Ovary (tissue), 3 donors: ENCODE measurements at regions not wholly inside any gene's neighbourhood (a gene's known extent, or its start where the extent isn't known, plus 50 kb on each side); places are given as distances from the start of the nearest gene placed in this dataset.
"Not testable (repeated sequence)": the region's sequence is repeated elsewhere in the genome, so short reads cannot be mapped to it uniquely, and the experiment has no call there.

Experiments
- CTCF ChIP-seq, 3 donors: fragments of 450-650 bp in 2 of 3; fragments of 200-600 bp in 1 of 3; IDR thresholded peaks; one replicate each; pipeline versions ENCODE4 v1.5.1 to v1.8.0; 2016 to 2022; ENCODE audit warnings: antibody characterized with exemption in 3 of 3, mild to moderate bottlenecking in 1 of 3
- EP300 ChIP-seq: sonication (generic); formaldehyde crosslinking; IDR thresholded peaks from one replicate; pipeline ENCODE4 v1.6.1; 2017; ENCODE audit warnings: antibody characterized with exemption
- POLR2A ChIP-seq: fragments of 450-650 bp; IDR thresholded peaks from one replicate; pipeline ENCODE4 v1.6.1; 2017; ENCODE audit warnings: antibody characterized with exemption, mild to moderate bottlenecking, moderate library complexity
- donor health status: DM: no; HTN: no; CAD: no.

DNA sequence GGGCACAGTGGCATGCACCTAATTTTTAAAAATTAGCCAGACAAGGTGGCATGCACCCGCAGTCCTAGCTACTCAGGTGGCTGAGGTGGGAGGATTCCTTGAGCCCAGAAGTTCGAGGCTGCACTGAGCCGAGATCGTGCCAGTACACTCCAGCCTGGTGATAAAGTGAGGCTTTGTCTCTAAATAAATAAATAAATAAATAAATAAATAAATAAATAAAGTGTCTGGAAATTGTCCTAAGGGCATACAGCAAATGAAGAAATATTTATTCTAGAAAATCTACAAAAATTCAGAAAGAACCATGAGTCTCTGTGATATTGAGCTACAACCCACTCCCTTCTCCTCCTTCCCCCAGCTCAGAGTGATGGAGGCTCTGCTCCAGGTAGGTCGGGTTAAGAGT is 55.4 kb upstream of the THOC3 start:
- not testable (repeated sequence) for TF ChIP-seq CTCF (IDR thresholded peaks at IDR 0.05); POLR2A; EP300
